IgD-negative memory B cell (primary cell): ENCODE measurements at regions not wholly inside any gene's neighbourhood (a gene's known extent, or its start where the extent isn't known, plus 50 kb on each side); places are given as distances from the start of the nearest gene placed in this dataset.
A peak's percentile ranks its signal among the peaks of the same experiment; 100 is the strongest.

Experiments
- H3K27ac Mint-ChIP-seq, 3 donors: one replicate each; pipeline ENCODE4 v1.8.0; 2020 to 2022; ENCODE audit warnings: mild to moderate bottlenecking in 3 of 3, mixed read lengths in 3 of 3, moderate library complexity in 1 of 3
- H3K27me3 Mint-ChIP-seq: one replicate; pipeline ENCODE4 v1.8.0; 2021; ENCODE audit warnings: mixed read lengths
- H3K36me3 Mint-ChIP-seq: one replicate; pipeline ENCODE4 v1.8.0; 2020; ENCODE audit warnings: mild to moderate bottlenecking, mixed read lengths
- H3K4me1 Mint-ChIP-seq, 3 donors: one replicate each; pipeline ENCODE4 v1.8.0; 2020 to 2022; ENCODE audit warnings: mixed read lengths in 3 of 3, mild to moderate bottlenecking in 1 of 3
- H3K4me3 Mint-ChIP-seq, 4 donors: one replicate each; pipeline ENCODE4 v1.8.0; 2020 to 2022; ENCODE audit warnings: mild to moderate bottlenecking in 4 of 4, mixed read lengths in 4 of 4, moderate library complexity in 3 of 4
- H3K9me3 Mint-ChIP-seq, 3 donors: one replicate each; pipeline ENCODE4 v1.8.0; 2020 to 2021; ENCODE audit warnings: mixed read lengths in 3 of 3, mild to moderate bottlenecking in 1 of 3

GRCh38 chr3:40803311-40803710 lies 278.6 kb downstream of the ZNF621 start:
- H3K27me3 Mint-ChIP-seq, result peaks cover 5% of the 10 kb centered on the region

GRCh38 chr3:40805456-40805855 lies 280.7 kb downstream of the ZNF621 start:
- Mint-ChIP-seq H3K4me3 (no peak overlapping the region), H3K4me1 (peaks cover 0 to 4% (median 3%) of the 10 kb centered on the region in 3 donors), H3K27ac (no peak overlapping the region), H3K27me3 (peaks cover 5% of the 10 kb centered on the region), H3K36me3 (peaks cover 6% of the 10 kb centered on the region), H3K9me3 (peaks cover under 1 to 16% (median 2%) of the 10 kb centered on the region in 3 donors)

More at GRCh38 chr3:40803311-40803710, 278.6 kb downstream of the ZNF621 start:
- H3K4me3 Mint-ChIP-seq, result no peak overlapping the region
- H3K9me3 Mint-ChIP-seq, result peaks cover 0 to 8% (median 4%) of the 10 kb centered on the region in 3 donors
- peaks cover 0 to 4% (median 3%) of the 10 kb centered on the region in 3 donors for H3K4me1 Mint-ChIP-seq
- H3K27ac Mint-ChIP-seq, result peak overlapping the region in 1 of 3 donors; percentile 4
- H3K36me3 Mint-ChIP-seq, result peaks cover 10% of the 10 kb centered on the region

GRCh38 chr3:40810813-40811212 lies 286.1 kb downstream of the ZNF621 start:
- Mint-ChIP-seq H3K4me3 (no peak overlapping the region), H3K27ac (no peak overlapping the region), H3K4me1 (no peaks in the 10 kb centered on the region), H3K36me3 (peaks cover 4% of the 10 kb centered on the region), H3K27me3 (no peaks in the 10 kb centered on the region), H3K9me3 (peaks cover 8 to 31% (median 16%) of the 10 kb centered on the region in 3 donors)

GRCh38 chr3:40817017-40817416 lies 292.3 kb downstream of the ZNF621 start:
- no peak overlapping the region for H3K27ac Mint-ChIP-seq
- peaks cover 4 to 8% (median 7%) of the 10 kb centered on the region in 3 donors for H3K9me3 Mint-ChIP-seq
- H3K36me3 Mint-ChIP-seq, result peaks cover 2% of the 10 kb centered on the region
- no peaks in the 10 kb centered on the region for H3K27me3 Mint-ChIP-seq
- no peak overlapping the region for H3K4me3 Mint-ChIP-seq
- no peaks in the 10 kb centered on the region for H3K4me1 Mint-ChIP-seq

- Mint-ChIP-seq H3K9me3 (peaks cover 0 to 2% (median 0%) of the 10 kb centered on the region in 3 donors), H3K4me3 (no peak overlapping the region), H3K27ac (no peak overlapping the region), H3K4me1 (no peaks in the 10 kb centered on the region), H3K27me3 (no peaks in the 10 kb centered on the region), H3K36me3 (no peaks in the 10 kb centered on the region)
Measured at GRCh38 chr3:40821315-40821714, 296.6 kb downstream of the ZNF621 start.

GRCh38 chr3:40827226-40827625 lies 302.5 kb downstream of the ZNF621 start:
- H3K27ac Mint-ChIP-seq, result no peak overlapping the region
- H3K27me3 Mint-ChIP-seq, result no peaks in the 10 kb centered on the region
- H3K9me3 Mint-ChIP-seq, result peaks cover 0 to 3% (median 0%) of the 10 kb centered on the region in 3 donors
- no peaks in the 10 kb centered on the region for H3K36me3 Mint-ChIP-seq
- no peaks in the 10 kb centered on the region for H3K4me1 Mint-ChIP-seq
- H3K4me3 Mint-ChIP-seq, result no peak overlapping the region

- no peaks in the 10 kb centered on the region for H3K27me3 Mint-ChIP-seq
- H3K4me3 Mint-ChIP-seq, result no peak overlapping the region
- no peaks in the 10 kb centered on the region for H3K36me3 Mint-ChIP-seq
- peaks cover 0 to 6% (median 0%) of the 10 kb centered on the region in 3 donors for H3K9me3 Mint-ChIP-seq
- H3K27ac Mint-ChIP-seq, result no peak overlapping the region
- peaks cover 0 to 1% (median 0%) of the 10 kb centered on the region in 3 donors for H3K4me1 Mint-ChIP-seq
Measured at GRCh38 chr3:40827942-40828688, 303.4 kb downstream of the ZNF621 start.

GRCh38 chr3:40828741-40829415 lies 304.1 kb downstream of the ZNF621 start:
- no peaks in the 10 kb centered on the region for H3K27me3 Mint-ChIP-seq
- no peaks in the 10 kb centered on the region for H3K36me3 Mint-ChIP-seq
- H3K27ac Mint-ChIP-seq, result no peak overlapping the region
- H3K9me3 Mint-ChIP-seq, result peaks cover 0 to 6% (median 0%) of the 10 kb centered on the region in 3 donors
- peaks cover 0 to 1% (median 0%) of the 10 kb centered on the region in 3 donors for H3K4me1 Mint-ChIP-seq
- H3K4me3 Mint-ChIP-seq, result no peak overlapping the region

- H3K9me3 Mint-ChIP-seq, result peaks cover 0 to 6% (median 0%) of the 10 kb centered on the region in 3 donors
- H3K27ac Mint-ChIP-seq, result no peak overlapping the region
Measured at GRCh38 chr3:40829876-40830275, 305.1 kb downstream of the ZNF621 start.

GRCh38 chr3:40837300-40837699 lies 312.5 kb downstream of the ZNF621 start:
- H3K27ac Mint-ChIP-seq, result no peak overlapping the region
- H3K27me3 Mint-ChIP-seq, result no peaks in the 10 kb centered on the region
- peaks cover 0 to 1% (median 0%) of the 10 kb centered on the region in 3 donors for H3K4me1 Mint-ChIP-seq
- no peak overlapping the region for H3K4me3 Mint-ChIP-seq
- H3K9me3 Mint-ChIP-seq, result peaks cover 0 to 2% (median 0%) of the 10 kb centered on the region in 3 donors
- peaks cover 2% of the 10 kb centered on the region for H3K36me3 Mint-ChIP-seq

More at GRCh38 chr3:40829876-40830275, 305.1 kb downstream of the ZNF621 start:
- H3K27me3 Mint-ChIP-seq, result no peaks in the 10 kb centered on the region
- no peak overlapping the region for H3K4me3 Mint-ChIP-seq
- no peaks in the 10 kb centered on the region for H3K36me3 Mint-ChIP-seq
- H3K4me1 Mint-ChIP-seq, result peaks cover 0 to 1% (median 0%) of the 10 kb centered on the region in 3 donors

- Mint-ChIP-seq H3K27me3 (no peaks in the 10 kb centered on the region), H3K4me1 (no peaks in the 10 kb centered on the region), H3K9me3 (peaks cover 0 to 3% (median 0%) of the 10 kb centered on the region in 3 donors), H3K36me3 (peaks cover 2% of the 10 kb centered on the region), H3K4me3 (no peak overlapping the region), H3K27ac (no peak overlapping the region)
Measured at GRCh38 chr3:40841131-40841530, 316.4 kb downstream of the ZNF621 start.

- H3K4me3 Mint-ChIP-seq, result no peak overlapping the region
- no peak overlapping the region for H3K27ac Mint-ChIP-seq
- peaks cover 2% of the 10 kb centered on the region for H3K36me3 Mint-ChIP-seq
- H3K27me3 Mint-ChIP-seq, result no peaks in the 10 kb centered on the region
- H3K4me1 Mint-ChIP-seq, result no peaks in the 10 kb centered on the region
- H3K9me3 Mint-ChIP-seq, result peaks cover 0 to 3% (median 0%) of the 10 kb centered on the region in 3 donors
Measured at GRCh38 chr3:40841570-40842109, 316.9 kb downstream of the ZNF621 start.

GRCh38 chr3:40842714-40843113 lies 318.0 kb downstream of the ZNF621 start:
- H3K9me3 Mint-ChIP-seq, result peaks cover 0 to 3% (median 0%) of the 10 kb centered on the region in 3 donors
- no peaks in the 10 kb centered on the region for H3K4me1 Mint-ChIP-seq
- peaks cover 2% of the 10 kb centered on the region for H3K36me3 Mint-ChIP-seq
- no peaks in the 10 kb centered on the region for H3K27me3 Mint-ChIP-seq
- H3K27ac Mint-ChIP-seq, result no peak overlapping the region
- no peak overlapping the region for H3K4me3 Mint-ChIP-seq

- no peaks in the 10 kb centered on the region for H3K27me3 Mint-ChIP-seq
Measured at GRCh38 chr3:40843208-40843624, 318.5 kb downstream of the ZNF621 start.

More at GRCh38 chr3:40843208-40843624, 318.5 kb downstream of the ZNF621 start:
- peaks cover 2% of the 10 kb centered on the region for H3K36me3 Mint-ChIP-seq
- peaks cover 0 to 3% (median 0%) of the 10 kb centered on the region in 3 donors for H3K9me3 Mint-ChIP-seq
- no peak overlapping the region for H3K27ac Mint-ChIP-seq
- H3K4me1 Mint-ChIP-seq, result no peaks in the 10 kb centered on the region
- no peak overlapping the region for H3K4me3 Mint-ChIP-seq
